ENCODE measurements at regions not wholly inside any gene's neighbourhood (a gene's known extent, or its start where the extent isn't known, plus 50 kb on each side); places are given as distances from the start of the nearest gene placed in this dataset.

DNA sequence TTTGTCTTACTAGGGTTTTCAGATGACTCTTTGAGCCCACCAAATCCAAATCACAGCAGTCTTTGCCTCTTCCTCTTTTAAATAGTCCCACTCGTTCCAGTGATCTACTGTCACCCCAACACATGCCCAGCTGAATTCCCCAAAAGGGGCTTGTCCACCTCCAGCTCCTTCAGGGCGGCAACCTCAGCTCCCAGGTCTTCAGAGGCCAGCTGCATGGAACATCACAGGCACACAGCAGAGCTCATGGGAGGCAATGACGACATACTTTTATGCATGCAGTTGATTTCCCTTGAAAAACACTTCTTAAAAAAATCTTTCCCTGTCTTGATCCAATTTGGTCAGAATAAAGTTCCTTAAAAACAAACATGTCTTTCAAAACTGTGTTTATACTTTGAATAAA is 244.3 kb upstream of the NR2F2 start:
- H3K9me3 ChIP-seq (replicated peaks in 1 of 3): no peaks in the 10 kb centered on the region
- H3K4me3 ChIP-seq: no peak overlapping the region
- intact Hi-C loops (cut with DNase I): no loop called here
- no peaks in the 10 kb centered on the region for H3K4me1 ChIP-seq (replicated peaks in 1 of 2)
- H3K27ac ChIP-seq: no peak overlapping the region
- TF ChIP-seq, protein P1, sequence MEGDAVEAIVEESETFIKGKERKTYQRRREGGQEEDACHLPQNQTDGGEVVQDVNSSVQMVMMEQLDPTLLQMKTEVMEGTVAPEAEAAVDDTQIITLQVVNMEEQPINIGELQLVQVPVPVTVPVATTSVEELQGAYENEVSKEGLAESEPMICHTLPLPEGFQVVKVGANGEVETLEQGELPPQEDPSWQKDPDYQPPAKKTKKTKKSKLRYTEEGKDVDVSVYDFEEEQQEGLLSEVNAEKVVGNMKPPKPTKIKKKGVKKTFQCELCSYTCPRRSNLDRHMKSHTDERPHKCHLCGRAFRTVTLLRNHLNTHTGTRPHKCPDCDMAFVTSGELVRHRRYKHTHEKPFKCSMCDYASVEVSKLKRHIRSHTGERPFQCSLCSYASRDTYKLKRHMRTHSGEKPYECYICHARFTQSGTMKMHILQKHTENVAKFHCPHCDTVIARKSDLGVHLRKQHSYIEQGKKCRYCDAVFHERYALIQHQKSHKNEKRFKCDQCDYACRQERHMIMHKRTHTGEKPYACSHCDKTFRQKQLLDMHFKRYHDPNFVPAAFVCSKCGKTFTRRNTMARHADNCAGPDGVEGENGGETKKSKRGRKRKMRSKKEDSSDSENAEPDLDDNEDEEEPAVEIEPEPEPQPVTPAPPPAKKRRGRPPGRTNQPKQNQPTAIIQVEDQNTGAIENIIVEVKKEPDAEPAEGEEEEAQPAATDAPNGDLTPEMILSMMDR (IDR thresholded peaks at IDR 0.05): no peak
- no peak for TF ChIP-seq POLR2A (IDR thresholded peaks at IDR 0.05)
- 44 to 73% (median 51%) methylated on average over 3 of the region's 3 CpGs for WGBS, 4 donors
- DNase-seq: no peak
- H3K27me3 ChIP-seq: no peaks in the 10 kb centered on the region
- no peaks in the 10 kb centered on the region for H3K36me3 ChIP-seq (replicated peaks in 1 of 2)

DNA sequence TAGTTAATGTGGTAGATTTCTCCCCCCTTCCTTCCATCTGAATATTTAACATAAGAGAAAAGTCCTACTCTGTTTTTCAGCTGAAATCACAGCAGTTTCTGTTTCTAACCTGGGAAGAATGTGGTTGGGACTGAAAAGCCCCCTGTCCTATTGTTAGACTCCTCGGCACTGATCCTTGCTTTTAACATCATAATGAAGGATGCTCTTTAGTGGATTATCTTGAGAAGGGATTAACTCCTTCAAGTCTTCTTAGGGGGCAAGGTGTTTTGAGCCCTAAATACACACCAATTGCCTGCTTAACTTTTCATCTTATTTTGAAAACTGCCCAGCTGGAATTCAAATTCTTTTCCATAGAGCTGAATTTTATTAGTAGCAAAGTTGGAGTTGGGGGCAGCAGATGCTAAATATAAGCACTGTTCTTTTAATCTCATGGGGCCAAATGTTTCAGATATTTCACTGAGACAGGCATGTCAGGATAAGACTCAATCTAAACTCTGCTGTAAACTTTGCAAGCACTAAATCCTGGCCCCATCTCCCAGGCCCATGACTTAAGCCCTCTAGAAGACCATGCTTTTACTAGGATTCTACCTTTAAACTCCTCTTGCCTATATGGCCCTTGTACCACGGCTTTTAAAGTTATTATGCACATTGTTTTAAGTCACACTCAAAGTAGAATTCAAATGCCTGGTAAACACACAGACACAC is 243.2 kb upstream of the NR2F2 start:
- H3K36me3 ChIP-seq (replicated peaks in 1 of 2): no peaks in the 10 kb centered on the region
- no peak overlapping the region for H3K27ac ChIP-seq
- no peak overlapping the region for H3K4me3 ChIP-seq
- no peaks in the 10 kb centered on the region for H3K9me3 ChIP-seq (replicated peaks in 1 of 3)
- TF ChIP-seq POLR2A (IDR thresholded peaks at IDR 0.05): no peak
- TF ChIP-seq, protein P1 (IDR thresholded peaks at IDR 0.05): no peak
- 38 to 53% (median 44%) methylated on average over 2 of the region's 2 CpGs for WGBS, 4 donors
- no peaks in the 10 kb centered on the region for H3K27me3 ChIP-seq
- no peaks in the 10 kb centered on the region for H3K4me1 ChIP-seq (replicated peaks in 1 of 2)
- DNase-seq: no peak
- intact Hi-C loops (cut with DNase I): no loop called here

- no peaks in the 10 kb centered on the region for H3K27me3 ChIP-seq
- TF ChIP-seq, protein P1 (IDR thresholded peaks at IDR 0.05): no peak
- no peak for TF ChIP-seq POLR2A (IDR thresholded peaks at IDR 0.05)
- intact Hi-C loops (cut with DNase I): no loop called here
- H3K9me3 ChIP-seq (replicated peaks in 1 of 3): no peaks in the 10 kb centered on the region
- H3K4me3 ChIP-seq: no peak overlapping the region
- no peaks in the 10 kb centered on the region for H3K36me3 ChIP-seq (replicated peaks in 1 of 2)
- WGBS, 4 donors: 73 to 79% (median 77%) methylated on average over 1 of the region's 1 CpG
- H3K27ac ChIP-seq: no peak overlapping the region
- no peaks in the 10 kb centered on the region for H3K4me1 ChIP-seq (replicated peaks in 1 of 2)
- no peak for DNase-seq
Observed at GRCh38 chr15:96088650-96089049, 241.8 kb upstream of the NR2F2 start.

GRCh38 chr15:96089405-96090058 is 241.0 kb upstream of the NR2F2 start:
- H3K4me3 ChIP-seq: no peak overlapping the region
- H3K4me1 ChIP-seq (replicated peaks in 1 of 2): no peaks in the 10 kb centered on the region
- H3K27ac ChIP-seq: no peak overlapping the region
- DNase-seq: no peak
- WGBS, 4 donors: 75 to 81% (median 78%) methylated on average over 11 of the region's 11 CpGs
- H3K27me3 ChIP-seq: no peaks in the 10 kb centered on the region
- H3K36me3 ChIP-seq (replicated peaks in 1 of 2): no peaks in the 10 kb centered on the region
- TF ChIP-seq, protein P1 (IDR thresholded peaks at IDR 0.05): no peak
- TF ChIP-seq POLR2A (IDR thresholded peaks at IDR 0.05): no peak
- intact Hi-C loops (cut with DNase I): no loop called here
- H3K9me3 ChIP-seq (replicated peaks in 1 of 3): no peaks in the 10 kb centered on the region
